Sigmoid colon (tissue), 6 donors: ENCODE measurements at regions not wholly inside any gene's neighbourhood (a gene's known extent, or its start where the extent isn't known, plus 50 kb on each side); places are given as distances from the start of the nearest gene placed in this dataset.

Experiments used
- DNase-seq: peaks from one replicate; pipeline ENCODE4 v3.0.0-alpha.2; 2019
- H3K27ac ChIP-seq, 4 donors: fragments of 200-600 bp; sonication (generic); one replicate each; pipeline ENCODE4 v1.5.1; 2016 to 2019; ENCODE audit warnings: mild to moderate bottlenecking in 1 of 4
- H3K27me3 ChIP-seq, 3 donors: fragments of 200-600 bp; sonication (generic); one replicate each; pipeline ENCODE4 v1.5.1; 2019; ENCODE audit warnings: mild to moderate bottlenecking in 1 of 3
- H3K36me3 ChIP-seq, 4 donors: fragments of 200-600 bp; sonication (generic); one replicate each; pipeline ENCODE4 v1.5.1; 2016 to 2019
- H3K4me1 ChIP-seq, 4 donors: fragments of 200-600 bp; sonication (generic); one replicate each; pipeline ENCODE4 v1.5.1; 2017 to 2019
- H3K4me3 ChIP-seq, 4 donors: fragments of 200-600 bp; sonication (generic); one replicate each; pipeline ENCODE4 v1.5.1; 2017 to 2019; ENCODE audit warnings: mild to moderate bottlenecking in 2 of 4, moderate library complexity in 1 of 4
- H3K9me3 ChIP-seq, 4 donors: fragments of 200-600 bp in 3 of 4; sonication (generic) in 3 of 4; one replicate each; pipeline versions ENCODE4 v1.5.1 to v1.6.1; 2013 to 2019
- CTCF ChIP-seq, 4 experiments: fragments of 450-650 bp in 3 of 4; fragments of 200-600 bp in 1 of 4; IDR thresholded peaks; one replicate each; pipeline ENCODE4 v1.5.1; 2016 to 2019; ENCODE audit warnings: antibody characterized with exemption in 4 of 4, mild to moderate bottlenecking in 3 of 4, moderate library complexity in 2 of 4
- EP300 ChIP-seq, 4 donors: sonication (generic); formaldehyde crosslinking; IDR thresholded peaks; one replicate each; pipeline ENCODE4 v1.6.1; 2017; ENCODE audit warnings: antibody characterized with exemption in 4 of 4
- POLR2A ChIP-seq, 2 donors: fragments of 450-650 bp; IDR thresholded peaks; one replicate each; pipeline ENCODE4 v1.6.1; 2016; ENCODE audit warnings: antibody characterized with exemption in 2 of 2, mild to moderate bottlenecking in 2 of 2, moderate library complexity in 2 of 2
- POLR2AphosphoS5 ChIP-seq, 4 donors: sonication (generic); formaldehyde crosslinking; IDR thresholded peaks; one replicate each; pipeline ENCODE4 v1.6.1; 2017; ENCODE audit warnings: antibody characterized with exemption in 4 of 4
- WGBS, 2 donors: extraction: QIAGEN DNeasy Blood & Tissue Kit; methylation state at CpG; one replicate each; pipeline ENCODE4 v1.1.7; 2013; 5-methylcytosine and 5-hydroxymethylcytosine counted together
- intact Hi-C: fragments of 100-400 bp; cut with DNase I; formaldehyde crosslinking; loops from one replicate; pipeline ENCODE4 v1.15.1; 2023
- donor health status: healthy with polysubstance abuse.
- donor health status: healthy.

- TF ChIP-seq EP300 (IDR thresholded peaks at IDR 0.05): no peak
- TF ChIP-seq POLR2AphosphoS5 (IDR thresholded peaks at IDR 0.05): no peak
- no peak for TF ChIP-seq POLR2A (IDR thresholded peaks at IDR 0.05)
- no peak for TF ChIP-seq CTCF (IDR thresholded peaks at IDR 0.05)
- WGBS, 2 donors: 67 to 93% methylated on average over 3 of the region's 3 CpGs
- Histone ChIP-seq H3K4me1 (no peaks in the 10 kb centered on the region), H3K9me3 (no peaks in the 10 kb centered on the region), H3K36me3 (no peaks in the 10 kb centered on the region), H3K27ac (no peak overlapping the region), H3K4me3 (no peak overlapping the region), H3K27me3 (no peaks in the 10 kb centered on the region)
- no peak for DNase-seq
- intact Hi-C loops: no loop called here
Observed at GRCh38 chr12:58453306-58453705, 467.0 kb downstream of the LRIG3 start.

- WGBS, 2 donors: 67 to 70% methylated on average over 1 of the region's 1 CpG
- intact Hi-C loops: no loop called here
- no peak for TF ChIP-seq POLR2AphosphoS5 (IDR thresholded peaks at IDR 0.05)
- TF ChIP-seq CTCF (IDR thresholded peaks at IDR 0.05): no peak
- no peak for TF ChIP-seq POLR2A (IDR thresholded peaks at IDR 0.05)
- TF ChIP-seq EP300 (IDR thresholded peaks at IDR 0.05): no peak
- no peak overlapping the region for H3K4me3 ChIP-seq
- no peaks in the 10 kb centered on the region for H3K36me3 ChIP-seq
- no peak overlapping the region for H3K27ac ChIP-seq
- H3K4me1 ChIP-seq: no peaks in the 10 kb centered on the region
- no peak for DNase-seq
- H3K27me3 ChIP-seq: no peaks in the 10 kb centered on the region
- no peaks in the 10 kb centered on the region for H3K9me3 ChIP-seq
Observed at GRCh38 chr12:58455136-58455535, 465.2 kb downstream of the LRIG3 start.

GRCh38 chr12:58458102-58458501 is 462.2 kb downstream of the LRIG3 start:
- DNase-seq: no peak
- Histone ChIP-seq H3K9me3 (no peaks in the 10 kb centered on the region), H3K27me3 (no peaks in the 10 kb centered on the region), H3K36me3 (no peaks in the 10 kb centered on the region), H3K27ac (no peak overlapping the region), H3K4me3 (no peak overlapping the region), H3K4me1 (no peaks in the 10 kb centered on the region)
- intact Hi-C loops: no loop called here
- 86% methylated on average over 1 of the region's 1 CpG for WGBS, 2 donors
- TF ChIP-seq CTCF (IDR thresholded peaks at IDR 0.05): no peak
- no peak for TF ChIP-seq EP300 (IDR thresholded peaks at IDR 0.05)
- no peak for TF ChIP-seq POLR2AphosphoS5 (IDR thresholded peaks at IDR 0.05)
- no peak for TF ChIP-seq POLR2A (IDR thresholded peaks at IDR 0.05)

- no peak for DNase-seq
- Histone ChIP-seq H3K27me3 (no peaks in the 10 kb centered on the region), H3K9me3 (no peaks in the 10 kb centered on the region), H3K4me3 (no peak overlapping the region), H3K36me3 (no peaks in the 10 kb centered on the region), H3K4me1 (no peaks in the 10 kb centered on the region), H3K27ac (no peak overlapping the region)
- intact Hi-C loops: no loop called here
- TF ChIP-seq EP300 (IDR thresholded peaks at IDR 0.05): no peak
- TF ChIP-seq POLR2AphosphoS5 (IDR thresholded peaks at IDR 0.05): no peak
- TF ChIP-seq POLR2A (IDR thresholded peaks at IDR 0.05): no peak
- TF ChIP-seq CTCF (IDR thresholded peaks at IDR 0.05): no peak
Observed at GRCh38 chr12:58459191-58459590, 461.1 kb downstream of the LRIG3 start.

- 80 to 81% methylated on average over 3 of the region's 3 CpGs for WGBS, 2 donors
- H3K27me3 ChIP-seq: no peaks in the 10 kb centered on the region
- intact Hi-C loops: no loop called here
- TF ChIP-seq EP300 (IDR thresholded peaks at IDR 0.05) (no peak), POLR2A (IDR thresholded peaks at IDR 0.05) (no peak), CTCF (IDR thresholded peaks at IDR 0.05) (no peak), POLR2AphosphoS5 (IDR thresholded peaks at IDR 0.05) (no peak)
- H3K9me3 ChIP-seq: no peaks in the 10 kb centered on the region
- H3K4me3 ChIP-seq: no peak overlapping the region
- no peaks in the 10 kb centered on the region for H3K4me1 ChIP-seq
- no peak for DNase-seq
- H3K27ac ChIP-seq: no peak overlapping the region
- H3K36me3 ChIP-seq: no peaks in the 10 kb centered on the region
Observed at GRCh38 chr12:58463051-58463450, 457.3 kb downstream of the LRIG3 start.
